ENCODE measurements at regions not wholly inside any gene's neighbourhood (a gene's known extent, or its start where the extent isn't known, plus 50 kb on each side); places are given as distances from the start of the nearest gene placed in this dataset.
"Not testable (repeated sequence)": the region's sequence is repeated elsewhere in the genome, so short reads cannot be mapped to it uniquely, and the experiment has no call there.

DNA sequence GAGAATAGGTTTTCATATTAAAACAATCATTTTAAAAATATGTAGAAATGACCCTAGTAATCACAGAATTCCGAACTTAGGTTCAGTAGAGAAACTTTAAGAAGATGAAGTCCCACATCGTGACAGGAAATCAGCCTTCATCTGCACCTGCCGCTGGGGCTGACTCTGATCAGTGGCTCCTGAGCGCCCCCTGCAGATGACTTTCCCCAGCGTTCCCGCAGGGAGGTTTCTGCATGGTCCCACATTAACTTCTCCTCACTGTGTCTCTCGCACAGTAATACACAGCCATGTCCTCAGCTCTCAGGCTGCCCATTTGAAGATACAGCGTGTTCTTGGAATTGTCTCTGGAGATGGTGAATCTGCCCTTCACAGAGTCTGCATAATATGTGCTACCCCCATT lies 1131.1 kb downstream of the TMEM121 start:
- Mint-ChIP-seq H3K27ac (no peak overlapping the region), H3K4me3 (no peak overlapping the region), H3K9me3 (ENCODE audit: low read depth) (no peaks in the 10 kb centered on the region), H3K4me1 (peaks cover 17% of the 10 kb centered on the region), H3K36me3 (no peaks in the 10 kb centered on the region), H3K27me3 (peaks cover 38% of the 10 kb centered on the region)
- CTCF ChIA-PET = interaction anchor here (0.8 to 2.5 kb wide), 11 partner anchors 10 to 240 kb away, joined by 3 to 8 read pairs (median 4); no protein-coding TSS in a partner anchor
- DNase-seq (peak; percentile 61), ATAC-seq (no peak)

DNA sequence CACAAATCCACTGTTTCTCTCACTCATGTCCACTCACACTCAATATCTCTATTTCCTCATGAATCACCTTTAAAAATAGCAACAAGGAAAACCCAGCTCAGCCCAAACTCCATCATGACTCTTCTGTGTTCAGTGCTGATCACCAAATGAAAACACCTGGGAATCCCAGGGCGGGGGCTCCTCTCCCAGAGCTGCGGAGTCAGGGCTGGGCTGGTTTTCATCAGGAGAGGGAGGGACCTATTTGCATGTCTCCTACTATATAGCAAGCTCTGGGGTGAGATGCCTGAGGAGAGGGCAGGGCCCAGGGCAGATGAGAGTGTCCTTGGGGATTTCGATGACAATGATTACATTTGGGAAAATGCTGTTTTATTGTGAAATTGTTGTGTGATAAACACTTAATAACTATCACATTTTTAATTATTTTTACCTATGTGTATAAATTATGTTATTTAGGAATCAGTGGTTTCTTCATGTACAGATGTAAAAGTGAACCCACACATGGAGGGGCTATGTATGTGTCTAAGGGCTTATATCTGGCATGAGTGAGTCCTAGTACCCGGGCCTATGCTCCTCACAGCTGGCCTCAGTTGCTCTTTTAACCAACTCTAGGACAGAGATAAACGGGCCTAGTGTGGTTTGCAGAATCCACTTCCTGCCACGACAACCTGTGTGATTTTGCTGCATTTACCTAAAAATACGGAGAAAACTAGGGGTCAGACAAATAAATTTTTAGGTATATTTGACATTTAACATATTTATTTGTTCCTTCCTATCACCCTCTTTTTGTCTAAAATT lies 1131.9 kb downstream of the TMEM121 start:
- H3K27ac Mint-ChIP-seq; ATAC-seq; H3K36me3 Mint-ChIP-seq; DNase-seq; H3K4me3 Mint-ChIP-seq; H3K9me3 Mint-ChIP-seq (ENCODE audit: low read depth): not testable (repeated sequence)
- H3K27me3 Mint-ChIP-seq = peaks cover 42% of the 10 kb centered on the region
- CTCF ChIA-PET = interaction anchor here (0.7 to 2.5 kb wide), 12 partner anchors 11 to 241 kb away, joined by 3 to 8 read pairs (median 4); no protein-coding TSS in a partner anchor
- peaks cover 17% of the 10 kb centered on the region for H3K4me1 Mint-ChIP-seq

DNA sequence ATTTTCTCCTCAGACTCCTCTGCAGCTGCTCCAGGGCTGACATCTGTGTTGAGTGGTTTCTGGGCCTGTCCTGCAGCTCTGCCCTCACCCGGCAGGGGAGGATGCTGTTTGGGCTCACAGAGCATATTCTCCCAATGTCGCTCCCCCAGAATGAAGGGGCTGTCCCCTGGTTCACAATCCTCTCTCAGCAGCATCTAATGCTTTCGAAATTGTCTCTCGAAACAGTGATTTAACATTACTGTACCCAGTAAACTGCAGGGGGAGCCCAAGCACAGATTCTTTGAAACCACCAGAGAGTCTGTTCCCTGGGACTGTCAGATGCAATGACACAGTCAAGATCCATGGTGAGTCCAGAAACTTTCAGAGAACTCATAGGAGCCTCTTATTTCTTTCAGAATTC lies 1135.2 kb downstream of the TMEM121 start:
- peak; percentile 73 for DNase-seq
- not testable (repeated sequence) for H3K9me3 Mint-ChIP-seq (ENCODE audit: low read depth); H3K4me3 Mint-ChIP-seq; H3K27ac Mint-ChIP-seq; H3K36me3 Mint-ChIP-seq
- CTCF ChIA-PET = interaction anchor here (0.6 to 2.1 kb wide), 8 partner anchors 9 to 245 kb away, joined by 3 to 7 read pairs (median 4); no protein-coding TSS in a partner anchor
- peaks cover 37% of the 10 kb centered on the region for H3K27me3 Mint-ChIP-seq
- ATAC-seq = peak; percentile 81
- H3K4me1 Mint-ChIP-seq = peaks cover 19% of the 10 kb centered on the region

DNA sequence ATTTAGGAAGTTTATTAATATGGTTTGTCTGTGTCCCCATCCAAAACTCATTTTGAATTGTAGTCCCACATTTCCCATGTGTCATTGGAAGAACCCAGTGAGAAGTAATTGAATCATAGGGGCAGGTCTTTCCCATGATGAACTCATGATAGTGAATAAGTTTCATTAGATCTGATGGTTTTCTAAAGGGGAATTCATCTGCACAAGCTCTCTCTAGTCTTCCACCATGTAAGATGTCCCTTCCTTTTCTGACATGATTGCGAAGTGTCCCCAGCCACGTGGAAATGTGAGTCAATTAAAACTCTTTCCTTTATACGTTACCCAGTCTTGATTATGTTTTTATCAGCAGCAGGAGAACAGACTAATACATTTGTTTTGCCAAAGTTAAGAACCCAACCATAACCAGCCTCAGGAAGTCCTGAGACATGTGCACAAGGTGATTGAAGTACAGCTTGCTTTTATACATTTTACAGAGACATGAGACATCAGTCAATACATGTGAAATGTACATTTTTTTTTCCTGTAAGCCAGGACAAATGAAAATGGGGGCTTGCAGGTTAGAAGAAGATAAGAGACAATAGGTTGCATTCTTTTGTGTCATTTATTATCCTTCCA lies 1136.7 kb downstream of the TMEM121 start:
- peaks cover 43% of the 10 kb centered on the region for H3K27me3 Mint-ChIP-seq
- no peak overlapping the region for H3K27ac Mint-ChIP-seq
- peaks cover 3% of the 10 kb centered on the region for H3K36me3 Mint-ChIP-seq
- H3K9me3 Mint-ChIP-seq (ENCODE audit: low read depth) = no peaks in the 10 kb centered on the region
- CTCF ChIA-PET = interaction anchor here (0.7 to 6.0 kb wide), 35 partner anchors 8 to 354 kb away, joined by 3 to 41 read pairs (median 6); no protein-coding TSS in a partner anchor
- H3K4me3 Mint-ChIP-seq = no peak overlapping the region
- no peak for DNase-seq
- ATAC-seq = no peak
- peaks cover 11% of the 10 kb centered on the region for H3K4me1 Mint-ChIP-seq

DNA sequence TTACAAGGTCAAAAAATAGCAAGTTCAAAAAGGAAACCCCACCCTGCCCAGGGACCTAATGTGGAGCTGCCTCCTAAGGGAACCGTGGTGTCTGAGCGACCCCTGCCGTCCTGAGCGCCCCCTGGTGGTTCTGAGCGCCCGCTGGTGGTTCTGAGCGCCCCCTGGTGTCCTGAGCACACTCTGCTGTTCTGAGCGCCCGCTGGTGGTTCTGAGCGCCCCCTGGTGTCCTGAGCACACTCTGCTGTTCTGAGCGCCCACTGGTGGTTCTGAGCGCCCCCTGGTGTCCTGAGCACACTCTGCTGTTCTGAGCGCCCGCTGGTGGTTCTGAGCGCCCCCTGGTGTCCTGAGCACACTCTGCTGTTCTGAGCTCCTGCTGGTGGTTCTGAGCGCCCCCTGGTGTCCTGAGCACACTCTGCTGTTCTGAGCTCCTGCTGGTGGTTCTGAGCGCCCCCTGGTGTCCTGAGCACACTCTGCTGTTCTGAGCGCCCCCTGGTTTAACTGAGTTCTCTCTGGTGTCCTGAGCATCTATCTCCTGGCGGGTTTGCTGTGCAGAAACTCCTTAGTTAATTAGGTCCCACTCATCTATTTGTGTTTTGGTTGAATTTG lies 1137.5 kb downstream of the TMEM121 start:
- ATAC-seq = peak; percentile 62
- H3K4me3 Mint-ChIP-seq; H3K9me3 Mint-ChIP-seq (ENCODE audit: low read depth); H3K36me3 Mint-ChIP-seq; H3K27ac Mint-ChIP-seq; H3K4me1 Mint-ChIP-seq: not testable (repeated sequence)
- peaks cover 47% of the 10 kb centered on the region for H3K27me3 Mint-ChIP-seq
- DNase-seq = peak; percentile 87
- CTCF ChIA-PET = interaction anchor here (0.6 to 6.0 kb wide), 37 partner anchors 8 to 355 kb away, joined by 3 to 41 read pairs (median 6); no protein-coding TSS in a partner anchor

DNA sequence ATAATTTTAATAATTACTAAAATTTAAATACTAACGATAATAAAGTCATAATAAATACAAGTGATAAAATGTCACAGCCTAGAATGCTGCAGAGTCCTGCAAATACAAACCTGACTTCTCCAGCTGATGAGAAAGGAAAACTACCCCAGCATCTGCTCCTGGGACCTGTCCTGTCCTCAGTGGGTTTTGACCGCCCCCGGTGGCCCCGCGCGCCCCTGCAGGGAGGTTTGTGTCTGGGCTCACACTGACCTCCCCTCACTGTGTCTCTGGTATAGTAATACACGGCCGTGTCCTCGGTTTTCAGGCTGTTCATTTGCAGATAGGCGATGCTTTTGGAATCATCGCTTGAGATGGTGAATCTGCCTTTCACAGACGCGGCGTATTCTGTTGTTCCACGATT lies 1139.4 kb downstream of the TMEM121 start:
- Mint-ChIP-seq H3K4me3 (no peak overlapping the region), H3K4me1 (peaks cover 7% of the 10 kb centered on the region), H3K27ac (no peak overlapping the region), H3K27me3 (peaks cover 56% of the 10 kb centered on the region), H3K9me3 (ENCODE audit: low read depth) (no peaks in the 10 kb centered on the region), H3K36me3 (peaks cover 3% of the 10 kb centered on the region)
- CTCF ChIA-PET = interaction anchor here (0.6 to 6.0 kb wide), 6 partner anchors 9 to 165 kb away, joined by 3 to 41 read pairs (median 8); no protein-coding TSS in a partner anchor
- ATAC-seq = no peak
- no peak for DNase-seq

DNA sequence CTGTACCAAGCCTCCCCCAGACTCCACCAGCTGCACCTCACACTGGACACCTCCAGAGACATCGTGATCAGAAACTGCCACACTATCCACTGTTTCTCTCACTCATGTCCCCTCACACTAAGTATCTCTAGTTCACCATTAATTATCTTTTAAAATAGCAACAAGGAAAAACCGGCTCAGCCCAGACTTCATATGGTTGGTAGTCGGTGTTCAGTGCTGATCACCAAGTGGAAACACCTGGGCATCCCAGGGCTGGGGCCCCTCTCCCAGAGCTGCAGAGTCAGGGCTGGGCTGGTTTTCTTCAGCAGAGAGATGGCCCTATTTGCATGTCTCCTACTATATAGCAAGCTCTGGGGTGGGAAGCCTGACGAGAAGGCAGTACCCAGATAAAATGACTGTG lies 1140.0 kb downstream of the TMEM121 start:
- Mint-ChIP-seq H3K27ac (no peak overlapping the region), H3K27me3 (peaks cover 56% of the 10 kb centered on the region), H3K4me1 (peaks cover 7% of the 10 kb centered on the region), H3K4me3 (no peak overlapping the region), H3K9me3 (ENCODE audit: low read depth) (no peaks in the 10 kb centered on the region), H3K36me3 (peaks cover 3% of the 10 kb centered on the region)
- ATAC-seq = no peak
- no peak for DNase-seq
- CTCF ChIA-PET = interaction anchor here (1.4 to 6.0 kb wide), 4 partner anchors 9 to 165 kb away, joined by 4 to 41 read pairs (median 18); no protein-coding TSS in a partner anchor

DNA sequence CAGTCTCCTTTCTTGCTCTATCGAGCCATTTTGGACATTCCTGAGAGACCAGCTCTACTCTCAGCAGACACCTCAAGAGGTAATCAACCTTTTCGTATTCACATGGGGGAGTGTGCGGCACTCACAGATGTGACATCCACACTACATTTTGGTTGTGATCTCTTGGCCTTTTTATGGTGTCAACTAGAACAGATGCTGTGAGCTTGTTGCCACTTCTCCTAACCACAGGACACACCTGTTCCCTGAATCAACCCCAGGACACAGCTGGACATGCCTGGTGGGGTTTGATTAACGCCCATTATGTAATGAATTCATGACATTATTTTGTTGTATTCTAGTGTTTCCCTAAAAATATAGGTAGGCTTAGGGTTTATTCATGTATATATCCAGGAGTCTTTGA lies 1143.6 kb downstream of the TMEM121 start:
- Mint-ChIP-seq H3K36me3 (no peaks in the 10 kb centered on the region), H3K27ac (no peak overlapping the region), H3K4me3 (no peak overlapping the region), H3K9me3 (ENCODE audit: low read depth) (no peaks in the 10 kb centered on the region), H3K4me1 (peaks cover 3% of the 10 kb centered on the region), H3K27me3 (peaks cover 48% of the 10 kb centered on the region)
- DNase-seq (no peak), ATAC-seq (no peak)
- CTCF ChIA-PET = no interaction called here

DNA sequence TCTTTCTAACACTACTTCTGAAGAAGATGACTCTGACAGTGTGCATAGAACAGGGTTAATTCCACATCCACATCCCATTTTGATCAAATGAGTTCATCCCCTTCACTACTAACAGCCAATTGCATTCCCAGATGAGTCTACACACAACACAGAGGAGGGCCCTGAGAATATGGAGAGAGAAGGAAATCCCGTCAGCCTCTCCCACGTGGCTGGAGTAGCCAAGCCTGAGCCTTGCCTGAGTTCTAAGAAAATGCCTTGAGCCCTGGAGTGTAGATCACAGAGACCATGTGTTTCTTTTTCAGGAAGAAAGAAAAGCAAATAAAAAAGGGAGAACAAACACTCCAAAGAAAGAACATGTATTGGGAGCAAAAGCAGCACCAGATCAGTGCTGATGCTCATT lies 1147.7 kb downstream of the TMEM121 start:
- not testable (repeated sequence) for H3K9me3 Mint-ChIP-seq (ENCODE audit: low read depth); H3K4me1 Mint-ChIP-seq; H3K27ac Mint-ChIP-seq; ATAC-seq; DNase-seq; H3K36me3 Mint-ChIP-seq; H3K4me3 Mint-ChIP-seq
- peaks cover 42% of the 10 kb centered on the region for H3K27me3 Mint-ChIP-seq
- CTCF ChIA-PET = interaction anchor here (1.2 to 4.4 kb wide), 3 partner anchors 8 to 15 kb away, joined by 3 to 41 read pairs (median 5); no protein-coding TSS in a partner anchor

DNA sequence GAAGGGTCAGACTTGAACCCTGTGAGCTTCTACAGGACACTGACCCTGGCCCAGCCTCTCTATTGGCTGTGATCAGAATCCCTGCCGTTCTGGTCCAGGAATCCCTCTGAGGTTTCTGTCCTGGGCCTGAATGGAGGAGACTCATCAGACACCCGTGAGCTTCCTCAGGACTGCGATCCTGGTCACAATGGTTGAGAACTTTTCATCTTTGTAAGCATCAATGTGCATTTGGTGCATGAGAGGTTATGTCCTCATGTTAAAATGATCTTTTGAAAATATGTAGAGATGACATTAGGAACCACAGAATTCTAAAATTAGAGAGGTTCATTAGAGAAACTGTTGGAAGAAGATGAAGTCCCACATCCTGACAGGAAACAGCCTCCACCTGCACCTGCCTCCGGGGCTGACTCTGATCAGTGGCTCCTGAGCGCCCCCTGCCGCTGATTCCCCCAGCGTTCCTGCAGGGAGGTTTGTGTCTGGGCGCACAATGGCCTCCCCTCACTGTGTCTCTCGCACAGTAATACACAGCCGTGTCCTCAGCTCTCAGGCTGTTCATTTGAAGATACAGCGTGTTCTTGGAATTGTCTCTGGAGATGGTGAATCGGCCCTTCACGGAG lies 1148.2 kb downstream of the TMEM121 start:
- not testable (repeated sequence) for H3K27ac Mint-ChIP-seq; H3K4me1 Mint-ChIP-seq; ATAC-seq; H3K9me3 Mint-ChIP-seq (ENCODE audit: low read depth); H3K4me3 Mint-ChIP-seq; H3K36me3 Mint-ChIP-seq
- CTCF ChIA-PET = interaction anchor here (1.2 to 4.4 kb wide), 4 partner anchors 8 to 254 kb away, joined by 3 to 41 read pairs (median 4); no protein-coding TSS in a partner anchor
- DNase-seq = peak; percentile 63
- peaks cover 43% of the 10 kb centered on the region for H3K27me3 Mint-ChIP-seq

DNA sequence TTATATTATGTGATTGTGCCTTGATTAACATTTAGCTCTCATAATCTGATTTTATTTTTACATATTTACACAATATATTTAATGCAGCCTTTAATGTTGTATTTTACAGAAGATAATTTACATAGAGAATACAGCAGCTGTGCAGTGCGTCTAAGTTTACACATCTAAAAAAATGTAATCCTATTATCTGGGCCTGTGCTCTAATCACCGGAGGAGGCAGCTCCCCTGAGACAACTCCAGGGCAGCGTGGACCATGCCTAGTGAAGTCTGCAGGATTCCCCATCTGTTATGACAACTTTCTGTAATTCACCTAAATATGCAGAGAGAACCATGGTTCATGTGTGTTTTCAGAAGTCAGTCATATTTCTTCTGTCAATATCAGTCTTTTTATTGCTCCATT lies 1149.3 kb downstream of the TMEM121 start:
- H3K9me3 Mint-ChIP-seq (ENCODE audit: low read depth); H3K36me3 Mint-ChIP-seq; H3K4me1 Mint-ChIP-seq; ATAC-seq; H3K4me3 Mint-ChIP-seq; H3K27ac Mint-ChIP-seq; DNase-seq: not testable (repeated sequence)
- CTCF ChIA-PET = interaction anchor here (0.9 to 4.4 kb wide), 5 partner anchors 11 to 366 kb away, joined by 3 to 41 read pairs (median 5); no protein-coding TSS in a partner anchor
- H3K27me3 Mint-ChIP-seq = peaks cover 42% of the 10 kb centered on the region

DNA sequence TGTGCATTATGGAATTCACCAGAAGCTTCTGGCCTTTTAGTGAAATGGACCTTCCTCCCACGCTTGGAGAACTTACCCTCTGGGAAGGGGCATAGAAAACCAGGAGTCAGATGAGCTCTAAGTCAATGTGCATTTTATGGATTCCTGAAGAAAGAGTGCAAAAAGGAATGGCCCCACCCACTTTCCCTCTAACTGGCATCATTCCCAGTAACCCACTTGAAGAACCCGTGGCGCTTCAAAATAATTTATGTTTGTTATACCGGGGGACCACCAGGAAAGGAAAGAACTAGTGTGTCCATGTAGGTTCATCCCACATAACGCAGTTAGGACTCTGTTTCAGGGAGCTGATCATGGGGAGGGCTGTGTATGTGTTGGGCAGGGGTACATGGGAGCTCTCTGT lies 1153.4 kb downstream of the TMEM121 start:
- Mint-ChIP-seq H3K4me3 (no peak overlapping the region), H3K36me3 (no peaks in the 10 kb centered on the region), H3K27me3 (peaks cover 53% of the 10 kb centered on the region), H3K9me3 (ENCODE audit: low read depth) (no peaks in the 10 kb centered on the region), H3K4me1 (peaks cover 1% of the 10 kb centered on the region), H3K27ac (no peak overlapping the region)
- ATAC-seq = no peak
- CTCF ChIA-PET = interaction anchor here (1.1 to 3.3 kb wide), 4 partner anchors 12 to 62 kb away, joined by 6 to 14 read pairs (median 9); no protein-coding TSS in a partner anchor
- no peak for DNase-seq

DNA sequence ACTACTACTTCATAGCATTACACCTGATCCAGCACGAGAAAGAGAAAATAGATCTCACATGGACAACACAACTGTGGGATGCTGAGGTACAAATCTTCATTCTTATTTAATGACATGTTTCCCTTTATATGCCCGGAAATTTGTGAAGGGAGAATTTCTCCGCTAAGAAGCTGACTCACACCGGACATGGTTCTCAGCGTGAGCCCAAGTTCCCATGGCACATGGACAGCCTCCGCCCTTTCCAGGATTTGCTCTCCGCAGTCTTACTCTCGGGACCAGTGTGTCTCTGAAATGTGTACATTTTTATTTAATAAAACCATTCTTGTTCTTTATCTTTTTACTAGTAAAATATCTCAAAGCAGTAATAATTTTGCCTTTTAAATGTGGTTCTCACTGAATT lies 1154.8 kb downstream of the TMEM121 start:
- H3K27me3 Mint-ChIP-seq = peaks cover 67% of the 10 kb centered on the region

More for the DNA sequence above, 1154.8 kb downstream of the TMEM121 start:
- CTCF ChIA-PET = interaction anchor here (0.6 to 3.3 kb wide), 3 partner anchors 10 to 17 kb away, joined by 3 to 14 read pairs (median 12); no protein-coding TSS in a partner anchor
- ATAC-seq = no peak
- Mint-ChIP-seq H3K27ac (no peak overlapping the region), H3K4me3 (no peak overlapping the region), H3K9me3 (ENCODE audit: low read depth) (no peaks in the 10 kb centered on the region), H3K36me3 (no peaks in the 10 kb centered on the region), H3K4me1 (no peaks in the 10 kb centered on the region)
- no peak for DNase-seq

All from activated CD8-positive, alpha-beta memory T cell treated with anti-CD3 and anti-CD28 coated beads, Interleukin-2, amount 10 ng/mL, durations not matched to agents 7 days and 5 days (primary cell).